ENCODE measurements at regions not wholly inside any gene's neighbourhood (a gene's known extent, or its start where the extent isn't known, plus 50 kb on each side); places are given as distances from the start of the nearest gene placed in this dataset.

- H3K27me3 ChIP-seq: no peaks in the 10 kb centered on the region
- DNase-seq: no peak
- H3K36me3 ChIP-seq: no peaks in the 10 kb centered on the region
- in situ Hi-C loops (cut with MboI; ENCODE audit: low pct_ligation_motif_present in 1 of 4, low pct_unique_long_range_greater_than_20kb in 1 of 4, low sequenced_read_pairs in 3 of 4) (loop anchor here in 1 of 4 donors (25.0 kb wide), 1 partner anchor 334 kb away; no protein-coding TSS in a partner anchor), intact Hi-C loops (cut with DNase I; ENCODE audit: low total_unique reads) (no loop called here)
- no peaks in the 10 kb centered on the region for H3K9me3 ChIP-seq
- H3K27ac ChIP-seq: no peak overlapping the region
- H3K4me3 ChIP-seq: no peak overlapping the region
- 76 to 89% methylated on average over 3 of the region's 3 CpGs for whole genome bisulfite sequencing, 2 donors (ENCODE audit: low coverage in 1 of 2)
- peaks cover 0 to 10% (median 8%) of the 10 kb centered on the region in 4 donors for H3K4me1 ChIP-seq
- no peak for TF ChIP-seq CTCF (IDR thresholded peaks at IDR 0.05)
- TF ChIP-seq EP300 (IDR thresholded peaks at IDR 0.05; ENCODE audit: low read depth): no peak
- no peak for TF ChIP-seq POLR2A (IDR thresholded peaks at IDR 0.05)
These were observed 53.9 kb upstream of the PLPP4 start for GRCh38 chr10:120403109-120403508.

- Histone ChIP-seq H3K9me3 (no peaks in the 10 kb centered on the region), H3K4me3 (no peak overlapping the region), H3K4me1 (peaks cover 0 to 18% (median 10%) of the 10 kb centered on the region in 4 donors), H3K36me3 (no peaks in the 10 kb centered on the region), H3K27ac (no peak overlapping the region), H3K27me3 (no peaks in the 10 kb centered on the region)
- in situ Hi-C loops (cut with MboI; ENCODE audit: low pct_ligation_motif_present in 1 of 4, low pct_unique_long_range_greater_than_20kb in 1 of 4, low sequenced_read_pairs in 3 of 4): loop anchor here in 1 of 4 donors (25.0 kb wide), 1 partner anchor 331 kb away; no protein-coding TSS in a partner anchor
- intact Hi-C loops (cut with DNase I; ENCODE audit: low total_unique reads): no loop called here
- WGBS, 2 donors (ENCODE audit: low coverage in 1 of 2): 43 to 69% methylated on average over 4 of the region's 4 CpGs
- TF ChIP-seq POLR2AphosphoS5 (IDR thresholded peaks at IDR 0.05) (no peak), EP300 (IDR thresholded peaks at IDR 0.05; ENCODE audit: low read depth) (no peak), CTCF (IDR thresholded peaks at IDR 0.05) (no peak)
- DNase-seq: peak; percentile 64
These were observed 50.7 kb upstream of the PLPP4 start for GRCh38 chr10:120406376-120406775.

Small RNA genes lying in the stretch of these regions (small RNA-seq; reads per million reads assigned to genes)
- 0 reads per million in 4 donors for gene AL355298.1
